GM21717 (cell line): ENCODE measurements at regions not wholly inside any gene's neighbourhood (a gene's known extent, or its start where the extent isn't known, plus 50 kb on each side); places are given as distances from the start of the nearest gene placed in this dataset.
A peak's percentile ranks its signal among the peaks of the same experiment; 100 is the strongest.
"Not testable (repeated sequence)": the region's sequence is repeated elsewhere in the genome, so short reads cannot be mapped to it uniquely, and the experiment has no call there.

ENCODE experiments used
- ATAC-seq: cut with Tn5 transposase; IDR thresholded peaks from one replicate; pipeline ENCODE4 v1.9.1; 2021; ENCODE audit warnings: mild to moderate bottlenecking, moderate library complexity; ENCODE audit not compliant: unreplicated experiment

- ATAC-seq = no peak
Measured at GRCh38 chr5:23718564-23718963, 211.2 kb downstream of the PRDM9 start.

GRCh38 chr5:23721336-23721735 lies 213.9 kb downstream of the PRDM9 start:
- ATAC-seq = peak; percentile 48

- ATAC-seq = no peak
Measured at GRCh38 chr5:23727271-23727670, 219.9 kb downstream of the PRDM9 start.

GRCh38 chr5:23730023-23730422 lies 222.6 kb downstream of the PRDM9 start:
- no peak for ATAC-seq

- no peak for ATAC-seq
Measured at GRCh38 chr5:23740029-23740428, 232.6 kb downstream of the PRDM9 start.

- ATAC-seq = no peak
Measured at GRCh38 chr5:23742701-23743100, 235.3 kb downstream of the PRDM9 start.

- no peak for ATAC-seq
Measured at GRCh38 chr5:23755906-23756305, 248.5 kb downstream of the PRDM9 start.

- ATAC-seq = no peak
Measured at GRCh38 chr5:23756779-23757178, 249.4 kb downstream of the PRDM9 start.

- ATAC-seq = no peak
Measured at GRCh38 chr5:23763170-23763569, 255.8 kb downstream of the PRDM9 start.

- ATAC-seq = no peak
Measured at GRCh38 chr5:23776684-23777083, 269.3 kb downstream of the PRDM9 start.

GRCh38 chr5:23800307-23800706 lies 292.9 kb downstream of the PRDM9 start:
- ATAC-seq = not testable (repeated sequence)

- no peak for ATAC-seq
Measured at GRCh38 chr5:23820765-23821471, 313.5 kb downstream of the PRDM9 start.

GRCh38 chr5:23823521-23823920 lies 316.1 kb downstream of the PRDM9 start:
- ATAC-seq = no peak

- ATAC-seq = no peak
Measured at GRCh38 chr5:23825196-23825595, 317.8 kb downstream of the PRDM9 start.

GRCh38 chr5:23840083-23840482 lies 332.7 kb downstream of the PRDM9 start:
- no peak for ATAC-seq

- ATAC-seq = no peak
Measured at GRCh38 chr5:23864786-23865185, 357.4 kb downstream of the PRDM9 start.

GRCh38 chr5:23877847-23878246 lies 370.4 kb downstream of the PRDM9 start:
- ATAC-seq = no peak

- no peak for ATAC-seq
Measured at GRCh38 chr5:23884405-23885031, 377.1 kb downstream of the PRDM9 start.

GRCh38 chr5:23893561-23893960 lies 386.2 kb downstream of the PRDM9 start:
- no peak for ATAC-seq

- ATAC-seq = no peak
Measured at GRCh38 chr5:23895614-23896013, 388.2 kb downstream of the PRDM9 start.

GRCh38 chr5:23930985-23931384 lies 423.6 kb downstream of the PRDM9 start:
- no peak for ATAC-seq

- not testable (repeated sequence) for ATAC-seq
Measured at GRCh38 chr5:23951261-23951928, 444.0 kb downstream of the PRDM9 start.
